ENCODE measurements at regions not wholly inside any gene's neighbourhood (a gene's known extent, or its start where the extent isn't known, plus 50 kb on each side); places are given as distances from the start of the nearest gene placed in this dataset.

DNA sequence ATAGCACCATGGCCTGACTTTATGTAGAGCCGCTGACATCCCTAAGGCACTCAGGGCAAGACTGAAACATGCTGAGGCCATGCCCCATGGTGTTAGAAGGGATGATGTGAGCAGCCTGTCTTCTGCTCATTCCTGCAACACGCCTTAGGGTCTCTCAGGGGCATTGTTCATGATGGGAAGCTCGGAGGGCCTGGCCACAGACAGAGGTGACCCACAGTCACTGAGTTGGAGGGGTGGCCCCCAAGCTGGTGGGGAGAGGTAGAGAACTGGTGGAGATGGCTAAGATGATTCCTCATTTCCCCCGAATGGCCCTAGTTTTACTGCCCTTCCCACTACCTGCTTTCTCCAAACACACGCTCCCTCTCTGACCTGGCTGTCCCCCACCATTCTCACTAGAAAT lies 135.2 kb downstream of the BARX1 start:
- H3K4me1 Mint-ChIP-seq: no peaks in the 10 kb centered on the region
- POLR2A ChIA-PET: no interaction called here
- H3K27me3 Mint-ChIP-seq: peaks cover 16% of the 10 kb centered on the region

GRCh38 chr9:93818827-93819472 lies 136.2 kb downstream of the BARX1 start:
- no peaks in the 10 kb centered on the region for H3K4me1 Mint-ChIP-seq

More for the DNA sequence above, 135.2 kb downstream of the BARX1 start:
- H3K27ac Mint-ChIP-seq: no peak overlapping the region
- no peaks in the 10 kb centered on the region for H3K36me3 Mint-ChIP-seq
- ATAC-seq (ENCODE audit: low read depth) (no peak), DNase-seq (no peak)
- no peak overlapping the region for H3K4me3 Mint-ChIP-seq
- H3K9me3 Mint-ChIP-seq: no peaks in the 10 kb centered on the region

GRCh38 chr9:93818237-93818636 lies 136.9 kb downstream of the BARX1 start:
- no peak overlapping the region for H3K27ac Mint-ChIP-seq
- ATAC-seq (ENCODE audit: low read depth) (no peak), DNase-seq (no peak)
- POLR2A ChIA-PET: no interaction called here
- no peak overlapping the region for H3K4me3 Mint-ChIP-seq
- no peaks in the 10 kb centered on the region for H3K9me3 Mint-ChIP-seq
- no peaks in the 10 kb centered on the region for H3K36me3 Mint-ChIP-seq
- H3K27me3 Mint-ChIP-seq: peaks cover 15% of the 10 kb centered on the region
- no peaks in the 10 kb centered on the region for H3K4me1 Mint-ChIP-seq

More at GRCh38 chr9:93818827-93819472, 136.2 kb downstream of the BARX1 start:
- Mint-ChIP-seq H3K27me3 (peaks cover 15% of the 10 kb centered on the region), H3K27ac (no peak overlapping the region), H3K4me3 (no peak overlapping the region), H3K36me3 (no peaks in the 10 kb centered on the region), H3K9me3 (no peaks in the 10 kb centered on the region)
- DNase-seq (no peak), ATAC-seq (ENCODE audit: low read depth) (no peak)
- POLR2A ChIA-PET: no interaction called here

DNA sequence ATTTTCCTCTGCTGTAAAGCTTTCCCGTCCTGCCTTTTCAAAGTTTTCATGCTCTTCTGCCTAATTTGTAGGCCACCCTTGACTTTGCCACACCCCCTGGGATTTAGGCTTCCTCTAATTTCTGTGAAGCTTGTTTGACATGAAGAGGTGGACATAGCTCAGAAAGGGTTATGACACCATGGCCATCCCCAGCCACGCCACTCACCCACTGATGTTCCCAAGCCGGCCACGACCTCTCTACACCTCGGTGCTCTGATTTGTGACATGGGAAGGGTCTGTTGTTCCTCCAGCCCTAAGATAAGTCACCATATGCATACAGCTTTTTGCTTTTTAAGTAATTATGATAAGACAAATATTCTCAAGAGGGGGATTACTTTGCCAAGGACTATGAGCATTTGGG lies 139.5 kb downstream of the BARX1 start:
- Mint-ChIP-seq H3K4me3 (no peak overlapping the region), H3K36me3 (no peaks in the 10 kb centered on the region), H3K4me1 (no peaks in the 10 kb centered on the region), H3K9me3 (no peaks in the 10 kb centered on the region), H3K27ac (no peak overlapping the region), H3K27me3 (peaks cover 7% of the 10 kb centered on the region)
- DNase-seq (no peak), ATAC-seq (ENCODE audit: low read depth) (no peak)
- POLR2A ChIA-PET: no interaction called here

- Mint-ChIP-seq H3K27ac (no peak overlapping the region), H3K9me3 (no peaks in the 10 kb centered on the region), H3K36me3 (no peaks in the 10 kb centered on the region), H3K27me3 (peaks cover 3% of the 10 kb centered on the region), H3K4me3 (no peak overlapping the region), H3K4me1 (no peaks in the 10 kb centered on the region)
- DNase-seq (no peak), ATAC-seq (ENCODE audit: low read depth) (no peak)
- POLR2A ChIA-PET: no interaction called here
These were observed 140.0 kb downstream of the BARX1 start for GRCh38 chr9:93815135-93815534.

- Mint-ChIP-seq H3K4me3 (no peak overlapping the region), H3K36me3 (no peaks in the 10 kb centered on the region), H3K9me3 (no peaks in the 10 kb centered on the region), H3K27me3 (peaks cover 2% of the 10 kb centered on the region), H3K4me1 (no peaks in the 10 kb centered on the region), H3K27ac (no peak overlapping the region)
- no peak for ATAC-seq (ENCODE audit: low read depth)
- POLR2A ChIA-PET: no interaction called here
- peak; percentile 11 for DNase-seq
These were observed 140.8 kb downstream of the BARX1 start for GRCh38 chr9:93814077-93814956.

DNA sequence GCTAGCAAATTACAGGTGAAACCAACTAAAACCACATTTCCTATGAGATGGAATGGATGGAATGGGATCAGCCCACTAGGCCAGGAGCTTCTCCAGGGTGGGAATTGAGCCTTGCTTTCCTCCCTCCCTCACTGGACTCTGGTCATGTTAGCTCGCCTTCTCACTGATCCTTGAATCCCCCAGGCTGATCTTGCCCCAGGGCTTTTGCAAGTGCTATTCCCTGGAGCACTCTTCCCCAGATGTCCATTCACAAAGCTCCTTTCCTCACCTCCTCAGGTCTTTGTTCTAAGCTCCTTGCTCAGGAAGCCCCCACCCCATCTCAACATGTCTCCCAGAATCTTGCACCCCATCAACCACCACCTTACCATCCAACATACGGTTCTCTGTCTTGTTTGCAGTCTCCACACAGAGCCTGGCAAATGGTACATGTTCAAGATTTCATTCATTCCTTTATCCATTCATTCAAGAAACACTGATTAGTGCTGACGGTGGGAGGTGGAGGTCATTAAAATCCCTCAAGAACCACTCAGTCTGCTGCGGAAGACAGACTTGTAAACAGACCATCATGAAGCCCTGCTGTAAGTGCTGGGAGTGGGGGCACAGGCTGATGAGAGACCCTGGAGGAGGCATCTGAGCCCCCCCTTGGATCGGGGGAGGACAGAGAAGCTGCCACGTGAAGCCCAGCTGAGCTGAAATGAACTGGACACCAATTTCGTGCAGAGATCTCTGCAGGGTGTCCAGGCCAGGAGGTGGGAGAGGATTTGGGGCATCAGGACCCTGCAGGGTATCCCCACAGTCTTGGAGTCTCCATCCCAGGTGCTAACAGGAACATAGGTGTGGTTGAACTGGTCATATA lies 141.7 kb downstream of the BARX1 start:
- no peak for DNase-seq
- H3K9me3 Mint-ChIP-seq: no peaks in the 10 kb centered on the region
- H3K27ac Mint-ChIP-seq: no peak overlapping the region
- no peak overlapping the region for H3K4me3 Mint-ChIP-seq
- no peaks in the 10 kb centered on the region for H3K36me3 Mint-ChIP-seq
- H3K27me3 Mint-ChIP-seq: peaks cover 2% of the 10 kb centered on the region
- no peaks in the 10 kb centered on the region for H3K4me1 Mint-ChIP-seq
- ATAC-seq (ENCODE audit: low read depth): no peak
- POLR2A ChIA-PET: no interaction called here

DNA sequence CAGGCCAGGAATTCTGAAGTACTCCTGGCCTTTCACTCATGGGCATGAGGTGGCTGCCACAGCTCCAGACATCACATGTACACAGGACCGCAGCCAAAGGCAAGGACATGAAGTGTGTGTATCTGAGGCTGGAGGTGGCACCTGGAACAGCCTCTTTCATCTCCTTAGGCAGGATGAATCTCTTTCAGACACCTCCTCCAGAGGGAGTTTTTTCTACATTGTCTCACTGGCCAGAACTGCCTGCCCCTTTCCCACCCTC lies 142.8 kb downstream of the BARX1 start:
- Mint-ChIP-seq H3K4me1 (no peaks in the 10 kb centered on the region), H3K4me3 (no peak overlapping the region), H3K36me3 (no peaks in the 10 kb centered on the region), H3K27ac (no peak overlapping the region), H3K9me3 (no peaks in the 10 kb centered on the region), H3K27me3 (peaks cover 2% of the 10 kb centered on the region)
- POLR2A ChIA-PET: no interaction called here
- ATAC-seq (ENCODE audit: low read depth): no peak
- DNase-seq: no peak

DNA sequence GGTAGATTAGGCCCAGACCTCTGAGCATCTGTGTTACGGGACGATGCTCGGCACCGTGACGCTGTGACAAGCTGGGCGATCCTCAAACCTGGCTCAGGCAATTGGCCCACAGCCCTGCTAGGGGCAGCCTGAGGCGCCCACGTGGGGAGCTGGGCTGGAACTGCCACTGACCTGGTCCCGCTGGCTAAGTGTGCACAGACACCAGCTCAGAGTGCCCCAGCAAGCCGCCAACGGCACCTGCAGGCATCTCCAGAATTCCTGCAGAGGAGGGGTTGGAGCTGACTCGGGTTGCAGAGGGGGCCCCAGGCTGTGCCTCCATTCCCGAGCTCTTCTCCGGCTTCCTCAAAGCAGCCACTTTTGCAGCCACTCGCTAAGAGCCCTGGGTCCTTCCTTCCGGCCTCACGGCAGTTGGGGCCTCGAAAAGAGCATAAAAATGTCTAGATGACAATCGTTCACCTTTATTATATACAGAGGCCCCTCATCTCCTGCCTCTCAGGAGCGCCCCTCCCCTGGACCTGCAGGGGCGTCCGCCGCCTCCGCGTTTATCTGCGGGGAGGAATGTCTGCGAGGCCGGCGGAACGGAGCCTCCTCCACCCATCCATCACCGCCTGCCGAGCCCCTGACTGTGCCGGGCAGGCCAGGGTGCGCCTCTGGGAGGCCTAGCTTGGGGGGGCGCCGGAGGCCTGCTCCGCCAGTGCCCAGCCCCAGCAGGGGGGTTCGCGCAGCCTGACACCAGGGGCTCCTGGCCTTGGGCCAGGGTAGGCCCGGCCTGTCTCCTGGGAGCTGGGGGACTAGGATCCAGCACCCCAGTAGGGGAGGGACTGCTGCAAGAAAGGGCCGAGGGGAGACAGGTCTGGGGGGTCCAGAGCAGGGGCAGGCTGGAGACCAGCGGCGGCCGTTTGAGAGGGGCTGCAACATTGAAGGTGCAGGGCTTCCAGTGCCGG lies 144.9 kb downstream of the BARX1 start:
- Mint-ChIP-seq H3K9me3 (no peaks in the 10 kb centered on the region), H3K27ac (no peak overlapping the region), H3K4me3 (no peak overlapping the region), H3K4me1 (no peaks in the 10 kb centered on the region), H3K36me3 (no peaks in the 10 kb centered on the region), H3K27me3 (no peaks in the 10 kb centered on the region)
- ATAC-seq (ENCODE audit: low read depth): no peak
- no peak for DNase-seq
- POLR2A ChIA-PET: no interaction called here

DNA sequence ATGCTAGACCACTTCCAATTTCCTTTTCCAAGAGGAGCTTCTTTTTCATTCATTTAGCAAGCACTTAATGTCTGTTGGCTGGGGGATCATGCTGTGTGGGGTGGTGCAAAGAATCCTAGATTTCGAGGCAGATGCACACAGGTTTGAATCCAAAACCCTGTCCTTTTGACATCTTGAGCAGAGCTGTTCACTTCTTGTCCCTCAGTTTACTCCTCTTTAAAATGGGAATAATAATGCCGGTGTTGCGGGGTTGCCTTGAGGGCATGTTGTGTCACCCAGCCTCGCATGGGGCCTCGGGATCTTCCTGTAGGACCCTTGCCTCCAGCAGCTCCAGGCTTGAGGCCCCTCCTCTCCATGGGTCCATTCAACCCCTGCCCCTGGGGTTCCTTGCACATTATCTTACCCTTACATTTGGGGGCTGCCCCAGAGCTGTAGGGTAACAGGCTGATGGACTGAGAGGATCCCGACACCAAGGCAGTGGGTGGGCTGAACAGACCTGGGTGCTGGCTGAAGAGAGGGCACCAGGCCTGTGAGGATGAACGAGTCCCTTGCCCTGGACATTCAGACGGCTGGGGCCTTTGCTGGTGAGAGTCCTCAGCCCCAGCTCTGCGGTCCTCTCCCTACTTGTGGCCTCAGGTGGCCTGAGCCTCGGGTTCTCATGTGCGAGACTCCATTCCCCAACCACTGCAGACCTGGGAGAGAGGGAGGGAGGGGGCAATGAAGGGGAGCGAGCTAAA lies 145.8 kb downstream of the BARX1 start:
- Mint-ChIP-seq H3K36me3 (no peaks in the 10 kb centered on the region), H3K4me1 (no peaks in the 10 kb centered on the region), H3K4me3 (no peak overlapping the region), H3K9me3 (peaks cover 1% of the 10 kb centered on the region), H3K27ac (no peak overlapping the region), H3K27me3 (no peaks in the 10 kb centered on the region)
- DNase-seq: no peak
- no peak for ATAC-seq (ENCODE audit: low read depth)
- POLR2A ChIA-PET: no interaction called here

GRCh38 chr9:93808115-93809029 lies 146.8 kb downstream of the BARX1 start:
- H3K36me3 Mint-ChIP-seq: no peaks in the 10 kb centered on the region
- ATAC-seq (ENCODE audit: low read depth): no peak
- no peak overlapping the region for H3K27ac Mint-ChIP-seq
- no peak overlapping the region for H3K4me3 Mint-ChIP-seq
- H3K9me3 Mint-ChIP-seq: peaks cover 1% of the 10 kb centered on the region
- DNase-seq: no peak
- no peaks in the 10 kb centered on the region for H3K4me1 Mint-ChIP-seq
- no peaks in the 10 kb centered on the region for H3K27me3 Mint-ChIP-seq
- POLR2A ChIA-PET: no interaction called here

All from activated naive CD8-positive, alpha-beta T cell treated with anti-CD3 and anti-CD28 coated beads, Interleukin-2, amount 10 ng/mL, durations not matched to agents 7 days and 5 days (primary cell).